ENCODE measurements at regions not wholly inside any gene's neighbourhood (a gene's known extent, or its start where the extent isn't known, plus 50 kb on each side); places are given as distances from the start of the nearest gene placed in this dataset.
A peak's percentile ranks its signal among the peaks of the same experiment; 100 is the strongest.

DNA sequence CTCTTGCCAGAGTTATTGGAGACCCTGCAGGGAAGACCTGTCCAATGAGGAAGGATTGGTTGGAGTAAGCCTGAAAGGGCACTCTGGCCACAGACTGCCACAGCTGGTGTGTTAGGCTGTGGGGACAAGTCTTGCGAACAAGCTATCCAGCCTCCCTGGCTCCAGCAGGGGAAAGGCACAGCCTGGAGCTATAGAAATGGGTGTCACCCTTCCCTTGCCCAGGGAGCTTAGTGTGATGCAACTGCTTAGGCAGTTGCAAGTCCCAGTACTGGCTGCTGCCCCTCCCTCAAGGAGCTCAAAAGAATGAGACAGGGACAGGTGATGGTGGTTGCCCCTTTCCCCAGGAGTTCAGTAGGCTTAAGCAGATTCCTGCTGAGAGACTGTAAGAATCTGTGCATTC lies 165.7 kb upstream of the CT83 start:
- Histone ChIP-seq H3K4me3 (ENCODE audit: low read length) (no peak overlapping the region), H3K4me1 (ENCODE audit: control insufficient read depth, insufficient read depth, low read length) (no peaks in the 10 kb centered on the region), H3K27me3 (ENCODE audit: control insufficient read depth, insufficient read depth, low read length, poor library complexity, severe bottlenecking) (no peaks in the 10 kb centered on the region), H3K9ac (ENCODE audit: extremely low read depth, low read length, poor library complexity, severe bottlenecking) (no peak overlapping the region), H3K27ac (ENCODE audit: low read depth, low read length) (no peak overlapping the region), H3K36me3 (ENCODE audit: control insufficient read depth, insufficient read depth, low read length) (no peaks in the 10 kb centered on the region), H3K9me3 (ENCODE audit: control insufficient read depth, low read length) (no peaks in the 10 kb centered on the region)
- H3K4me3 Mint-ChIP-seq: no peak overlapping the region
- DNase-seq: peak; percentile 43
- H3K4me1 Mint-ChIP-seq: no peaks in the 10 kb centered on the region
- no peaks in the 10 kb centered on the region for H3K36me3 Mint-ChIP-seq (ENCODE audit: low read depth)
- TF ChIP-seq CTCF (conservative IDR thresholded peaks at IDR 0.05): no peak
- no peak overlapping the region for H3K27ac Mint-ChIP-seq
- no peaks in the 10 kb centered on the region for H3K27me3 Mint-ChIP-seq (ENCODE audit: insufficient read depth)
- peaks cover 3% of the 10 kb centered on the region for H3K9me3 Mint-ChIP-seq
- 93% methylated on average over 1 of the region's 1 CpG; no CpG with 5 or more reads in 1 of the 2 experiments for WGBS, 2 experiments (ENCODE audit: insufficient coverage in 1 of 2, insufficient read length in 1 of 2)

GRCh38 chrX:116618546-116618945 lies 155.8 kb upstream of the CT83 start:
- H3K9me3 ChIP-seq (ENCODE audit: control insufficient read depth, low read length): no peaks in the 10 kb centered on the region
- no peaks in the 10 kb centered on the region for H3K27me3 ChIP-seq (ENCODE audit: control insufficient read depth, insufficient read depth, low read length, poor library complexity, severe bottlenecking)
- H3K27ac ChIP-seq (ENCODE audit: low read depth, low read length): no peak overlapping the region
- Mint-ChIP-seq H3K4me3 (no peak overlapping the region), H3K9me3 (no peaks in the 10 kb centered on the region), H3K4me1 (no peaks in the 10 kb centered on the region), H3K27ac (no peak overlapping the region), H3K27me3 (ENCODE audit: insufficient read depth) (no peaks in the 10 kb centered on the region), H3K36me3 (ENCODE audit: low read depth) (no peaks in the 10 kb centered on the region)
- no peak overlapping the region for H3K9ac ChIP-seq (ENCODE audit: extremely low read depth, low read length, poor library complexity, severe bottlenecking)
- no peak for TF ChIP-seq CTCF (conservative IDR thresholded peaks at IDR 0.05)
- no peak for DNase-seq
- no peaks in the 10 kb centered on the region for H3K36me3 ChIP-seq (ENCODE audit: control insufficient read depth, insufficient read depth, low read length)
- H3K4me3 ChIP-seq (ENCODE audit: low read length): no peak overlapping the region
- 78 to 100% methylated on average over 1 of the region's 1 CpG for WGBS, 2 experiments (ENCODE audit: insufficient coverage in 1 of 2, insufficient read length in 1 of 2)
- H3K4me1 ChIP-seq (ENCODE audit: control insufficient read depth, insufficient read depth, low read length): no peaks in the 10 kb centered on the region

DNA sequence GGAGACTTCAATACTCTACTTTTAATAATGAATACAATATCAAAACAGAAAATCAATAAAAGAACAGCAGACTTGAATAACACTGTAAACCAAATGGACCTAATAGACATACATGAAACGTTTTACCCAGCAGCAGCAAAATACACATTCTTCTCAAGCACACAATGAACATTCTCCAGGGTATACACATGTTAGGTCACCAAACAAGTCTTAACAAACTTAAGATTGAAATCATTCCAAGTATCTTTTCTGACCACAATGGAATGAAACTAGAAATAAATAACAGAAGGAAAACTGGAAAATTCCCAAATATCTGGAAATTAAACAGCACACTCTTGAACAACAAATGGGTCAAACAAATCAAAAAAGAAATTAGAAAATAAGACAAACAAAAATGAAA lies 145.0 kb upstream of the CT83 start:
- no peak overlapping the region for H3K27ac Mint-ChIP-seq
- no peaks in the 10 kb centered on the region for H3K27me3 Mint-ChIP-seq (ENCODE audit: insufficient read depth)
- Histone ChIP-seq H3K27ac (ENCODE audit: low read depth, low read length) (no peak overlapping the region), H3K9ac (ENCODE audit: extremely low read depth, low read length, poor library complexity, severe bottlenecking) (no peak overlapping the region), H3K27me3 (ENCODE audit: control insufficient read depth, insufficient read depth, low read length, poor library complexity, severe bottlenecking) (no peaks in the 10 kb centered on the region), H3K9me3 (ENCODE audit: control insufficient read depth, low read length) (no peaks in the 10 kb centered on the region), H3K4me1 (ENCODE audit: control insufficient read depth, insufficient read depth, low read length) (no peaks in the 10 kb centered on the region), H3K4me3 (ENCODE audit: low read length) (no peak overlapping the region), H3K36me3 (ENCODE audit: control insufficient read depth, insufficient read depth, low read length) (no peaks in the 10 kb centered on the region)
- H3K36me3 Mint-ChIP-seq (ENCODE audit: low read depth): no peaks in the 10 kb centered on the region
- H3K4me1 Mint-ChIP-seq: no peaks in the 10 kb centered on the region
- H3K9me3 Mint-ChIP-seq: no peaks in the 10 kb centered on the region
- 82% methylated on average over 1 of the region's 1 CpG; no CpG with 5 or more reads in 1 of the 2 experiments for WGBS, 2 experiments (ENCODE audit: insufficient coverage in 1 of 2, insufficient read length in 1 of 2)
- no peak for TF ChIP-seq CTCF (conservative IDR thresholded peaks at IDR 0.05)
- DNase-seq: no peak
- no peak overlapping the region for H3K4me3 Mint-ChIP-seq
